GM12878 (cell line): ENCODE measurements at regions not wholly inside any gene's neighbourhood (a gene's known extent, or its start where the extent isn't known, plus 50 kb on each side); places are given as distances from the start of the nearest gene placed in this dataset.

Source experiments
- ATAC-seq: fragments of 200-7000 bp; cut with Tn5 transposase; 3 replicates; pipeline ENCODE4 v1.9.1; 2020; ENCODE audit warnings: mild to moderate bottlenecking, moderate library complexity
- BruUV-seq: library from RNA; stranded (reverse); fragments of 400-500 nt; replicated peaks from 2 replicates; lab custom pipeline; 2021; lab: Mats Ljungman, UMichigan
- CTCF ChIA-PET: fragments of 300-600 bp; sonication (Branson Sonifier 250); formaldehyde crosslinking; extraction: SDS; loops from one replicate; lab custom pipeline; 2021; ENCODE audit warnings: inconsistent platforms; lab: Yijun Ruan, JAX
- POLR2A ChIA-PET: fragments of 350-600 bp; formaldehyde crosslinking; extraction: SDS; loops from one replicate; lab custom pipeline; 2021; ENCODE audit warnings: inconsistent platforms; lab: Charles Lee
- RAD21 ChIA-PET: fragments of 300-600 bp; sonication (Branson Sonifier 250); formaldehyde crosslinking; loops from one replicate; lab custom pipeline; 2023; ENCODE audit warnings: antibody characterized with exemption; ENCODE audit not compliant: unreplicated experiment; lab: Charles Lee
- SMC1A ChIA-PET: fragments of 300-600 bp; sonication (Branson Sonifier 250); formaldehyde crosslinking; loops from one replicate; lab custom pipeline; 2023; ENCODE audit not compliant: unreplicated experiment, uncharacterized antibody; lab: Charles Lee
- DNase-seq: peaks from one replicate; pipeline ENCODE4 v3.0.0-alpha.2; 2011; ENCODE audit warnings: low read depth, low spot score
- FAIRE-seq: peaks from 3 replicates; lab custom pipeline; 2011; peaks lifted over from hg19 to GRCh38; lab: Jason Lieb, UNC
- H2AFZ ChIP-seq: 2 replicates; pipeline ENCODE4 v1.6.0; 2011; ENCODE audit warnings: low read depth, low read length, control low read depth; ENCODE audit not compliant: control insufficient read depth
- H3K27ac ChIP-seq: 2 replicates; pipeline ENCODE4 v1.5.1; 2011; ENCODE audit warnings: control low read depth; ENCODE audit not compliant: control insufficient read depth, insufficient read depth
- H3K27me3 ChIP-seq, 2 experiments: replicated peaks in 1 of 2; 2 replicates each; pipeline versions ENCODE4 v1.6.0 to v1.6.1; 2011; ENCODE audit warnings: low read length in 1 of 2; ENCODE audit not compliant: control insufficient read depth in 2 of 2, insufficient read depth in 2 of 2
- H3K36me3 ChIP-seq, 2 experiments: 2 replicates each; pipeline ENCODE4 v1.5.1; 2011; ENCODE audit warnings: low read length in 1 of 2; ENCODE audit not compliant: control insufficient read depth in 2 of 2, insufficient read depth in 2 of 2
- H3K4me1 ChIP-seq: 2 replicates; pipeline ENCODE4 v1.6.1; 2011; ENCODE audit warnings: mild to moderate bottlenecking, low read length, moderate library complexity, mixed read lengths; ENCODE audit not compliant: control insufficient read depth, insufficient read depth
- H3K4me2 ChIP-seq: 2 replicates; pipeline ENCODE4 v1.6.0; 2011; ENCODE audit warnings: control low read depth; ENCODE audit not compliant: control insufficient read depth, insufficient read depth
- H3K4me3 ChIP-seq: fragments of 200-600 bp; sonication (generic); 2 replicates; pipeline ENCODE4 v1.5.1; 2016
- H3K79me2 ChIP-seq: 2 replicates; pipeline ENCODE4 v1.6.0; 2011; ENCODE audit warnings: low read length; ENCODE audit not compliant: control insufficient read depth, insufficient read depth
- H3K9ac ChIP-seq: 2 replicates; pipeline ENCODE4 v1.8.0; 2011; ENCODE audit warnings: low read length, control low read depth, mixed read lengths; ENCODE audit not compliant: control insufficient read depth, insufficient read depth
- H3K9me3 ChIP-seq: replicated peaks from 3 replicates; pipeline ENCODE4 v1.5.1; 2011; ENCODE audit warnings: mild to moderate bottlenecking, low read length; ENCODE audit not compliant: control insufficient read depth, insufficient read depth
- H4K20me1 ChIP-seq: 2 replicates; pipeline ENCODE4 v1.6.0; 2011; ENCODE audit not compliant: control insufficient read depth, insufficient read depth
- RELB ChIP-seq: fragments of 450-650 bp; IDR thresholded peaks from 2 replicates; pipeline ENCODE4 v1.6.1; 2017; ENCODE audit warnings: low read depth, mild to moderate bottlenecking, moderate library complexity
- SRF ChIP-seq, 2 experiments: IDR thresholded peaks; 2 replicates each; pipeline ENCODE4 v1.6.1; 2011; ENCODE audit warnings: low read depth in 2 of 2, low read length in 2 of 2, mild to moderate bottlenecking in 1 of 2, moderate library complexity in 1 of 2
- WGBS: methylation state at CpG from one replicate; pipeline ENCODE4 v1.1.6; 2016; ENCODE audit warnings: low lambda C conversion rate; ENCODE audit not compliant: insufficient replicate concordance, insufficient coverage; ENCODE audit errors: missing lambda C conversion rate; 5-methylcytosine and 5-hydroxymethylcytosine counted together
- in situ Hi-C: fragments of 300-500 bp; cut with MboI; formaldehyde crosslinking; loops from 9 replicates; pipeline ENCODE4 v1.14.3; 2018; ENCODE audit warnings: mixed read lengths
- intact Hi-C: fragments of 100-400 bp; cut with micrococcal nuclease; formaldehyde crosslinking; loops from one replicate; pipeline ENCODE4 v1.14.2; 2022; ENCODE audit not compliant: unreplicated experiment
- TF ChIP-seq, protein P1 (sequence below): fragments of 450-650 bp; IDR thresholded peaks from 2 replicates; pipeline ENCODE4 v1.6.1; 2016; ENCODE audit warnings: mild to moderate bottlenecking
- TF ChIP-seq, protein P2 (sequence below): fragments of 450-650 bp; IDR thresholded peaks from 2 replicates; pipeline ENCODE4 v1.6.1; 2017; ENCODE audit warnings: mild to moderate bottlenecking, moderate library complexity
- TF ChIP-seq, protein P3 (sequence below): IDR thresholded peaks from 2 replicates; pipeline ENCODE4 v1.6.1; 2011; ENCODE audit warnings: mild to moderate bottlenecking, low read depth, low read length, moderate library complexity; ENCODE audit not compliant: insufficient replicate concordance

DNA sequence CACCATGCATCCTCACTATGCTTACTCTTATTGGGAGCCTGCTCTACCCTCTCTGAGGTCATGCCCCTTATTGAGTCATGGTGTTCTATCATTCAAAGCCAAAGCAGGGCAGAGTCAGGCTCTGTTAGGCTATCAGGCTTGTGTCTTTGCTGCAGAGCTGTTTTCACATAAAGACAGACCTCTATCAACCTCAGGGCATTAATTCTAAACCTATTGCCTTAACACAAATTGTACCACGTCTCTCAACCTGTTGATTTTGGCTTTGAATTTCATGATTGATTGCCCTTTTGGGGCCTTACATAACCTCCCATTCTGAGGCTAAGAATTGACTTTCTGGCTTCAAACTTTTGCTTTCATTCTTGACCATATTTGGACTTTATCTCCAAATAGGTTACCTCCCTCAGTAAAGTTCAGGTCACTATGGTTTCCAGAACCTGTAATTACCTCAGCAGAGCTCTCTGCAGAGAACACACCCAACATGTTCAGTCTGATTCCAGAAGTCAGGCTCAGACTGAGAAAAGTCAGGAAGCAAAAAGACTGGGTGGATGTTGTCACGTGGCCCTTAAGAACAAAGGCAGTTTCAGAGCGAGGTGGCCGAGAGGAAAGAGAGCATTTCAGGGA is 221.4 kb upstream of the NANOGP8 start:
- FAIRE-seq (no peak), DNase-seq (no peak), ATAC-seq (peak; percentile 83)
- 62% methylated on average over 4 of the region's 4 CpGs for WGBS
- BruUV-seq, result no TSS peak
- in situ Hi-C loops (no loop called here), intact Hi-C loops (no loop called here)
- ChIA-PET RAD21 (no interaction called here), SMC1A (interaction anchor here (1.1 to 2.2 kb wide), 2 partner anchors 16 to 138 kb away, joined by 3 to 6 read pairs; no protein-coding TSS in a partner anchor)
- no peak overlapping the region; the same call in 1 of the 2 replicates for H3K27ac ChIP-seq
- H3K27me3 ChIP-seq, result no peaks in the 10 kb centered on the region
- no peak overlapping the region for H3K9ac ChIP-seq
- peaks cover 4% of the 10 kb centered on the region for H3K4me1 ChIP-seq
- peak overlapping the region; percentile 7; the same call in 1 of the 2 replicates for H3K4me2 ChIP-seq
- no peaks in the 10 kb centered on the region for H3K36me3 ChIP-seq
- TF ChIP-seq RELB, result no peak
- TF ChIP-seq, protein P1, sequence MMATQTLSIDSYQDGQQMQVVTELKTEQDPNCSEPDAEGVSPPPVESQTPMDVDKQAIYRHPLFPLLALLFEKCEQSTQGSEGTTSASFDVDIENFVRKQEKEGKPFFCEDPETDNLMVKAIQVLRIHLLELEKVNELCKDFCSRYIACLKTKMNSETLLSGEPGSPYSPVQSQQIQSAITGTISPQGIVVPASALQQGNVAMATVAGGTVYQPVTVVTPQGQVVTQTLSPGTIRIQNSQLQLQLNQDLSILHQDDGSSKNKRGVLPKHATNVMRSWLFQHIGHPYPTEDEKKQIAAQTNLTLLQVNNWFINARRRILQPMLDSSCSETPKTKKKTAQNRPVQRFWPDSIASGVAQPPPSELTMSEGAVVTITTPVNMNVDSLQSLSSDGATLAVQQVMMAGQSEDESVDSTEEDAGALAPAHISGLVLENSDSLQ, result peak; percentile 47; the same call in 1 of the 2 replicates
- TF ChIP-seq, protein P2, sequence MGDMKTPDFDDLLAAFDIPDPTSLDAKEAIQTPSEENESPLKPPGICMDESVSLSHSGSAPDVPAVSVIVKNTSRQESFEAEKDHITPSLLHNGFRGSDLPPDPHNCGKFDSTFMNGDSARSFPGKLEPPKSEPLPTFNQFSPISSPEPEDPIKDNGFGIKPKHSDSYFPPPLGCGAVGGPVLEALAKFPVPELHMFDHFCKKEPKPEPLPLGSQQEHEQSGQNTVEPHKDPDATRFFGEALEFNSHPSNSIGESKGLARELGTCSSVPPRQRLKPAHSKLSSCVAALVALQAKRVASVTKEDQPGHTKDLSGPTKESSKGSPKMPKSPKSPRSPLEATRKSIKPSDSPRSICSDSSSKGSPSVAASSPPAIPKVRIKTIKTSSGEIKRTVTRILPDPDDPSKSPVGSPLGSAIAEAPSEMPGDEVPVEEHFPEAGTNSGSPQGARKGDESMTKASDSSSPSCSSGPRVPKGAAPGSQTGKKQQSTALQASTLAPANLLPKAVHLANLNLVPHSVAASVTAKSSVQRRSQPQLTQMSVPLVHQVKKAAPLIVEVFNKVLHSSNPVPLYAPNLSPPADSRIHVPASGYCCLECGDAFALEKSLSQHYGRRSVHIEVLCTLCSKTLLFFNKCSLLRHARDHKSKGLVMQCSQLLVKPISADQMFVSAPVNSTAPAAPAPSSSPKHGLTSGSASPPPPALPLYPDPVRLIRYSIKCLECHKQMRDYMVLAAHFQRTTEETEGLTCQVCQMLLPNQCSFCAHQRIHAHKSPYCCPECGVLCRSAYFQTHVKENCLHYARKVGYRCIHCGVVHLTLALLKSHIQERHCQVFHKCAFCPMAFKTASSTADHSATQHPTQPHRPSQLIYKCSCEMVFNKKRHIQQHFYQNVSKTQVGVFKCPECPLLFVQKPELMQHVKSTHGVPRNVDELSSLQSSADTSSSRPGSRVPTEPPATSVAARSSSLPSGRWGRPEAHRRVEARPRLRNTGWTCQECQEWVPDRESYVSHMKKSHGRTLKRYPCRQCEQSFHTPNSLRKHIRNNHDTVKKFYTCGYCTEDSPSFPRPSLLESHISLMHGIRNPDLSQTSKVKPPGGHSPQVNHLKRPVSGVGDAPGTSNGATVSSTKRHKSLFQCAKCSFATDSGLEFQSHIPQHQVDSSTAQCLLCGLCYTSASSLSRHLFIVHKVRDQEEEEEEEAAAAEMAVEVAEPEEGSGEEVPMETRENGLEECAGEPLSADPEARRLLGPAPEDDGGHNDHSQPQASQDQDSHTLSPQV, result no peak
- TF ChIP-seq, protein P3, sequence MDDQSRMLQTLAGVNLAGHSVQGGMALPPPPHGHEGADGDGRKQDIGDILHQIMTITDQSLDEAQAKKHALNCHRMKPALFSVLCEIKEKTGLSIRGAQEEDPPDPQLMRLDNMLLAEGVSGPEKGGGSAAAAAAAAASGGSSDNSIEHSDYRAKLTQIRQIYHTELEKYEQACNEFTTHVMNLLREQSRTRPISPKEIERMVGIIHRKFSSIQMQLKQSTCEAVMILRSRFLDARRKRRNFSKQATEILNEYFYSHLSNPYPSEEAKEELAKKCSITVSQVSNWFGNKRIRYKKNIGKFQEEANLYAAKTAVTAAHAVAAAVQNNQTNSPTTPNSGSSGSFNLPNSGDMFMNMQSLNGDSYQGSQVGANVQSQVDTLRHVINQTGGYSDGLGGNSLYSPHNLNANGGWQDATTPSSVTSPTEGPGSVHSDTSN, result peak; percentile 62
- TF ChIP-seq SRF (IDR thresholded peaks at IDR 0.05; ENCODE audit: low read depth in 2 of 2, low read length in 2 of 2), result peak in 1 of 2 experiments; percentile 57; a peak in 1 of 4 replicates
- TF ChIP-seq, all 136 proteins: peak for 3
- CTCF ChIA-PET, result interaction anchor here (2.7 kb wide), 1 partner anchor 18 kb away, joined by 13 read pairs; no protein-coding TSS in a partner anchor
- H4K20me1 ChIP-seq, result no peaks in the 10 kb centered on the region
- H3K79me2 ChIP-seq, result no peaks in the 10 kb centered on the region
- H3K9me3 ChIP-seq, result no peaks in the 10 kb centered on the region
- H3K4me3 ChIP-seq, result no peak overlapping the region
- POLR2A ChIA-PET, result no interaction called here
- peak overlapping the region; percentile 64 for H2AFZ ChIP-seq
